HG03342 (cell line): ENCODE measurements at regions not wholly inside any gene's neighbourhood (a gene's known extent, or its start where the extent isn't known, plus 50 kb on each side); places are given as distances from the start of the nearest gene placed in this dataset.

Experiments used
- ATAC-seq: cut with Tn5 transposase; IDR thresholded peaks from one replicate; pipeline ENCODE4 v1.9.1; 2021; ENCODE audit warnings: mild to moderate bottlenecking, moderate library complexity; ENCODE audit not compliant: unreplicated experiment

- ATAC-seq = no peak
Measured at GRCh38 chr2:21599417-21599816, 475.6 kb downstream of the TDRD15 start.

GRCh38 chr2:21602789-21603188 is 479.0 kb downstream of the TDRD15 start:
- no peak for ATAC-seq

- ATAC-seq = no peak
Measured at GRCh38 chr2:21607572-21607971, 483.8 kb downstream of the TDRD15 start.

GRCh38 chr2:21610304-21610703 is 486.5 kb downstream of the TDRD15 start:
- ATAC-seq = no peak

- ATAC-seq = no peak
Measured at GRCh38 chr2:21617885-21618434, 494.2 kb downstream of the TDRD15 start.

- no peak for ATAC-seq
Measured at GRCh38 chr2:21620771-21621170, 497.0 kb downstream of the TDRD15 start.

- ATAC-seq = no peak
Measured at GRCh38 chr2:21627938-21628337, 504.2 kb downstream of the TDRD15 start.

GRCh38 chr2:21633015-21633414 is 509.2 kb downstream of the TDRD15 start:
- no peak for ATAC-seq

GRCh38 chr2:21633466-21633865 is 509.7 kb downstream of the TDRD15 start:
- ATAC-seq = no peak

GRCh38 chr2:21633911-21634310 is 510.1 kb downstream of the TDRD15 start:
- no peak for ATAC-seq

GRCh38 chr2:21640046-21640445 is 516.3 kb downstream of the TDRD15 start:
- ATAC-seq = no peak

- ATAC-seq = no peak
Measured at GRCh38 chr2:21642647-21643046, 518.9 kb downstream of the TDRD15 start.

- no peak for ATAC-seq
Measured at GRCh38 chr2:21643180-21643579, 519.4 kb downstream of the TDRD15 start.

GRCh38 chr2:21644266-21644665 is 520.5 kb downstream of the TDRD15 start:
- ATAC-seq = no peak

GRCh38 chr2:21646345-21646744 is 522.6 kb downstream of the TDRD15 start:
- no peak for ATAC-seq

GRCh38 chr2:21650569-21650968 is 526.8 kb downstream of the TDRD15 start:
- ATAC-seq = no peak

GRCh38 chr2:21655136-21655535 is 531.4 kb downstream of the TDRD15 start:
- no peak for ATAC-seq

- no peak for ATAC-seq
Measured at GRCh38 chr2:21656330-21657075, 532.7 kb downstream of the TDRD15 start.

- ATAC-seq = no peak
Measured at GRCh38 chr2:21657445-21657844, 533.7 kb downstream of the TDRD15 start.

GRCh38 chr2:21658269-21658668 is 534.5 kb downstream of the TDRD15 start:
- ATAC-seq = no peak

GRCh38 chr2:21658907-21659477 is 535.2 kb downstream of the TDRD15 start:
- no peak for ATAC-seq

GRCh38 chr2:21664083-21664482 is 540.3 kb downstream of the TDRD15 start:
- ATAC-seq = no peak
